HT1080 (cell line): ENCODE measurements at regions not wholly inside any gene's neighbourhood (a gene's known extent, or its start where the extent isn't known, plus 50 kb on each side); places are given as distances from the start of the nearest gene placed in this dataset.

Source experiments
- DNase-seq: peaks from one replicate; pipeline ENCODE4 v3.0.0-alpha.2; 2015; ENCODE audit warnings: low read depth

- DNase-seq, result no peak
Observed at GRCh38 chr10:83250396-83250795, 888.9 kb upstream of the GHITM start.

GRCh38 chr10:83252169-83252568 lies 887.1 kb upstream of the GHITM start:
- no peak for DNase-seq

GRCh38 chr10:83252596-83252995 lies 886.7 kb upstream of the GHITM start:
- DNase-seq, result no peak

GRCh38 chr10:83253011-83253671 lies 886.2 kb upstream of the GHITM start:
- no peak for DNase-seq

DNA sequence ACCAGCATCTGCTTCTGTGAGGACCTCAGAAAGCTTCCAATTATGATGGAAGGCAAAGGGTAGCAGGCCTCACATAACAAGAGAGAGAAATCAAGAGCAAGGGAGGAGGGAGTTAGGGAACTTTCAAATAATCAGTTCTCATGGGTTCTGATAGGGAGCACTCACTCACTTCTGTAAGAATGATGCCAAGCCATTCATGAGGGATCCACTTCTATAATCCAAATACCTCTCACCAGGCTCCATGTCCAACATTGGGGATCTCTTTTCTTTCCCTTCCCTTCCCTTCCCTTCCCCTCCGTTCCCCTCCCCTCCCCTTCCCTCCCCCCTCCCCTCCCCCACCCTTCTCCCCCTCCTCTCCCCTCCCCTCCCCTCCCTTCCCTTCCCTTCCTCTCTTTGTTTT lies 884.6 kb upstream of the GHITM start:
- no peak for DNase-seq

GRCh38 chr10:83262434-83262833 lies 876.9 kb upstream of the GHITM start:
- DNase-seq, result no peak

- no peak for DNase-seq
Observed at GRCh38 chr10:83272666-83273434, 866.5 kb upstream of the GHITM start.

DNA sequence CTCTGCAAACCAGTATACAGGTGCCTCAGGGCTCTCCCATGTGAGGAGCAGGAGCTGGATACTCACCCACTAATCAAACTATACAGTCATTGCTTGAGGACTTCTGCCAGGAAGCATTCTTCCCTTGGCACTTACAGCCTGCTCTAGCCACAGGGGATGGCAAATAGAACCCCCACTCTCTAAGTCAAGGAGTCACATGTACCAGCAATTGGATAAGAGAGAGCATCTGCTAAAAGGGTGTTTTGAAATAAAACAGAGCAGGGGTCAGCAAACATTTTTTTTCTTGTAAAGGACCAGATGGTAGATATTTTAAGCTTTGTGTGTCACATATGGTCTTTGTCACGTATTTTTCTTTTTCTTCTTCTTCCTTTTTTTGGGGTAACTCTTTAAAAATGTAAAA lies 865.2 kb upstream of the GHITM start:
- DNase-seq, result peak; percentile 9

DNA sequence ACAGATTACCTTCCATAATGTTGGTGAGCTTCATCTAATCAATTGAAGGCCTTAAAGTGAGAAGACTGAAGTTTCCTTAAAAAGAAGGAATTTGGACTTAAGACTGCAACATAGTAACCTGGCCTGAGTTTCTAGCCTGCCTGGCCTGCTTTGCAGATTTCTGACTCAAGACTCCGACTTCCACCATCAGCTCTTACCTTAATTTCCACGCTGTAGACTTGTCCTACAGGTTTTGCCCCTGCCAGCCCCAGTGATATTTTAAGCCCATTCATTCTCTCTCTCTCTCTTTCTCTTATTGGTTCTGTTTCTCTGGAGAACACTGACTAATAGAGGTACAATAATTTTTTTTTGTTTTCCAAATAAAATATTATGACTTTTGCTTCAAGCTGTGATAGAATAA lies 862.3 kb upstream of the GHITM start:
- no peak for DNase-seq

GRCh38 chr10:83283151-83283550 lies 856.2 kb upstream of the GHITM start:
- DNase-seq, result no peak

DNA sequence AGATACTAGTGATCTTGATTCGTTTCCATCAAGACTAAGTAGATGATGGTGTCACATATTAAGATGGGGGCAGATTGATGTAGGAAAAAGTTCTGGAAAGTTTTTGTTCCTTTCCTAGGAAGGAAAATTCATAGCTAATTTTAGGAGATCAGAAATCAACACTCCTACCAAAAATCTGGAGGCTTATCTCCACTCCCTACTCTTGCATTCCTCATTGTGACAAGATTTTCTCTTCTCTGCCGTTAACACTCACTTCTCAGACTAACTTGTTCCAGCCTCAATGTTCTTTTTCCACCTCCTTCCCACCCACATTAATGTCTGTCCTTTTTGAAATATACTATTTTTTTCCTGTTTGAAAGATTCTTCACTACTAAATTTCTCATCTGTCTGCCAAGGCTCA lies 851.9 kb upstream of the GHITM start:
- no peak for DNase-seq

- no peak for DNase-seq
Observed at GRCh38 chr10:83289373-83289772, 849.9 kb upstream of the GHITM start.

GRCh38 chr10:83289948-83290347 lies 849.4 kb upstream of the GHITM start:
- no peak for DNase-seq

- DNase-seq, result no peak
Observed at GRCh38 chr10:83301732-83302131, 837.6 kb upstream of the GHITM start.

GRCh38 chr10:83302623-83303022 lies 836.7 kb upstream of the GHITM start:
- no peak for DNase-seq

GRCh38 chr10:83310688-83311087 lies 828.6 kb upstream of the GHITM start:
- no peak for DNase-seq

DNA sequence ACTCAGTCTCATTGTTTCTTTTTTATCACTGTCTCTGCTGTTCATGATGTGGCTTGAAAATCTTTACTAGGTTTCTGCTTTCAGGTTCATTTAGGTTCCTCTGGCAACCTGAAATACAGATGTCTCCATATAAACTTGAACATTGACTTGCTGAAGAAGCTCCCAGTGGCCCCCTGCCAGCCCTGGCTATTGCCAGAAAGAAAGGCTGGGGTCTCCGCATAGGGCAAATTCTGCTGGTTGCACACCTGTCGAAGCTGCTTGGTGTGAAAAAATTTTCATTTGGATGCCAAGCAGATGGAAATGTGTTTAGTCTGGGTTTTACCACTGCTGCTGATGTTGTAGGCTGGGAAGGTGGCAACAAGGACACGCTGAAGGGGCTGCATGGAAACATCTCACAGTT lies 826.7 kb upstream of the GHITM start:
- no peak for DNase-seq

DNA sequence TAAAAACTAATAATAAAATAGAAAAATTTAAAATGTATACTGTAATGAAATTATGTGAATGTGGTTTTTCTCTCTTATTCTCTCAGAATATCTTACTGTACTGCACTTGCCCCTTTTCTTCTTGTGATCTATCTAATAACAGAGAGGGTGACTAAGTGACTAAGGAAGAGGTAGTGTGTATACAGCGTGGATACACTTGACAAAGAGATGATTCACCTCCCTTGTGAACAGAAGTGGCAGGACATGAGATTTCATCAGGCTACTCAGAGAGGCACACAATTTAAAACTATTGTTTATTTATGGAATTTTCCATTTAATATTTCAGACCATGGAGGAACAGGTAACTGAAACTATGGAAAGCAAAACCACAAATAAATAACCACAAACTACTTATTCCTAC lies 806.6 kb upstream of the GHITM start:
- peak; percentile 53 for DNase-seq

GRCh38 chr10:83333566-83333965 lies 805.7 kb upstream of the GHITM start:
- peak; percentile 4 for DNase-seq

DNA sequence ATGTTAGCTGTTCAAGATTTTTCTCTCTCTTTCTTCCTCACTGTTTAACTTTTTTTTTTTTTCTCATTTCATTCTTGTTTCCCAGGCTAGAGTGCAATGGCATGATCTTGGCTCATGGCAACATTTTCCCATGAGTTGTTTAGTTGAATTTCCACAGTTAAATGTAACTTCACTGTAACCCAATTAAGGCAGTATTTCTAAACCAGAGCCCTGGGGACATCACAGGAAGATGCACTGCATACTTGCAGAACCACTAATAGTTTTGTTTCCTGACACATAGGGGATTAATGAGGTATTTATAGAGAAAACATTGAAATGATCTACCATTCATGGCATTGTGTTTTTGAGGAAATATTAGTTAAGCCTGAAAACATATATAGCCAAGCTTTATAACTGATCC lies 795.6 kb upstream of the GHITM start:
- DNase-seq, result no peak

GRCh38 chr10:83346266-83346910 lies 792.9 kb upstream of the GHITM start:
- DNase-seq, result peak; percentile 21

GRCh38 chr10:83352588-83352987 lies 786.7 kb upstream of the GHITM start:
- DNase-seq, result no peak

DNA sequence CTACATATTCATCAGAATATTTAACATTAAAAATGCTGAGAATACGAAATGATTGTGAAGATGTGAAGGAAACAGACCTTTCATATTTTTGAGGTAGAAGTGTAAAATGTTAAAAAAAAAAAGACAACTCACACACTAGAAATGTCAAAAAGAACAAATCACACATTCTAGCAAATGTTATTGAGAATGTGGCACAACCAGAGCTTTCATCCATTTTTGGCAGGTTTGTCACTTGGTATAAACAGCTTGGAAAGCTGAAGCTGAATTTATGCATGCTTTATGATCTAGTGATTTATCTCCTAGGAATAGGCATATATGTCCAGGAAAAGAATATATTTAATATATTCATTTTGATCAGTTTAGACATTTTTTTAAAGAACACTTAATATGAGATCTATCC lies 784.9 kb upstream of the GHITM start:
- no peak for DNase-seq
